DND-41 (cell line): ENCODE measurements at regions not wholly inside any gene's neighbourhood (a gene's known extent, or its start where the extent isn't known, plus 50 kb on each side); places are given as distances from the start of the nearest gene placed in this dataset.

ENCODE experiments used
- CTCF ChIP-seq: IDR thresholded peaks from 2 replicates; pipeline ENCODE4 v1.5.1; 2012; ENCODE audit warnings: borderline replicate concordance, low read length, moderate library complexity, mild to moderate bottlenecking; ENCODE audit not compliant: poor library complexity, severe bottlenecking; ENCODE audit errors: extremely low read depth
- EZH2 ChIP-seq: IDR thresholded peaks from 3 replicates; pipeline ENCODE4 v1.6.1; 2012; ENCODE audit warnings: borderline replicate concordance, low read depth, mild to moderate bottlenecking, moderate library complexity, low read length, inconsistent platforms; ENCODE audit not compliant: severe bottlenecking

- TF ChIP-seq CTCF (no peak), EZH2 (no peak)
Measured at GRCh38 chr5:9731159-9731558, 101.0 kb upstream of the TAS2R1 start.
